ENCODE measurements at regions not wholly inside any gene's neighbourhood (a gene's known extent, or its start where the extent isn't known, plus 50 kb on each side); places are given as distances from the start of the nearest gene placed in this dataset.
"Not testable (repeated sequence)": the region's sequence is repeated elsewhere in the genome, so short reads cannot be mapped to it uniquely, and the experiment has no call there.

GRCh38 chr11:90589735-90590134, 366.9 kb upstream of the CHORDC1 start:
- no peaks in the 10 kb centered on the region for H3K27me3 Mint-ChIP-seq (ENCODE audit: low read depth)
- H3K4me1 Mint-ChIP-seq (ENCODE audit: low read depth) = no peaks in the 10 kb centered on the region
- DNase-seq (no peak), ATAC-seq (no peak)
- no peak overlapping the region for H3K4me3 Mint-ChIP-seq
- no peaks in the 10 kb centered on the region for H3K36me3 Mint-ChIP-seq (ENCODE audit: insufficient read depth)
- H3K9me3 Mint-ChIP-seq = peaks cover 7% of the 10 kb centered on the region

GRCh38 chr11:90587896-90588295, 365.0 kb upstream of the CHORDC1 start:
- Mint-ChIP-seq H3K4me3 (no peak overlapping the region), H3K9me3 (peaks cover under 1% of the 10 kb centered on the region), H3K36me3 (ENCODE audit: insufficient read depth) (no peaks in the 10 kb centered on the region), H3K27me3 (ENCODE audit: low read depth) (no peaks in the 10 kb centered on the region), H3K4me1 (ENCODE audit: low read depth) (no peaks in the 10 kb centered on the region)
- DNase-seq = no peak
- no peak for ATAC-seq

- no peaks in the 10 kb centered on the region for H3K36me3 Mint-ChIP-seq (ENCODE audit: insufficient read depth)
- ATAC-seq (no peak), DNase-seq (no peak)
- H3K9me3 Mint-ChIP-seq = peaks cover 3% of the 10 kb centered on the region
- H3K4me1 Mint-ChIP-seq (ENCODE audit: low read depth) = no peaks in the 10 kb centered on the region
- H3K27me3 Mint-ChIP-seq (ENCODE audit: low read depth) = no peaks in the 10 kb centered on the region
- H3K4me3 Mint-ChIP-seq = no peak overlapping the region
These were observed 362.6 kb upstream of the CHORDC1 start for GRCh38 chr11:90585491-90585890.

GRCh38 chr11:90582999-90583398, 360.1 kb upstream of the CHORDC1 start:
- not testable (repeated sequence) for ATAC-seq; H3K4me1 Mint-ChIP-seq (ENCODE audit: low read depth)

GRCh38 chr11:90564531-90564930, 341.7 kb upstream of the CHORDC1 start:
- H3K36me3 Mint-ChIP-seq (ENCODE audit: insufficient read depth) = no peaks in the 10 kb centered on the region
- no peak overlapping the region for H3K4me3 Mint-ChIP-seq
- ATAC-seq (no peak), DNase-seq (no peak)
- H3K4me1 Mint-ChIP-seq (ENCODE audit: low read depth) = no peaks in the 10 kb centered on the region
- no peaks in the 10 kb centered on the region for H3K27me3 Mint-ChIP-seq (ENCODE audit: low read depth)
- H3K9me3 Mint-ChIP-seq = peaks cover 12% of the 10 kb centered on the region

More at GRCh38 chr11:90582999-90583398, 360.1 kb upstream of the CHORDC1 start:
- H3K27me3 Mint-ChIP-seq (ENCODE audit: low read depth); H3K9me3 Mint-ChIP-seq; H3K36me3 Mint-ChIP-seq (ENCODE audit: insufficient read depth); H3K4me3 Mint-ChIP-seq; DNase-seq: not testable (repeated sequence)

GRCh38 chr11:90558328-90558865, 335.5 kb upstream of the CHORDC1 start:
- DNase-seq (no peak), ATAC-seq (no peak)
- no peaks in the 10 kb centered on the region for H3K36me3 Mint-ChIP-seq (ENCODE audit: insufficient read depth)
- no peak overlapping the region for H3K4me3 Mint-ChIP-seq
- H3K27me3 Mint-ChIP-seq (ENCODE audit: low read depth) = no peaks in the 10 kb centered on the region
- peaks cover 17% of the 10 kb centered on the region for H3K9me3 Mint-ChIP-seq
- no peaks in the 10 kb centered on the region for H3K4me1 Mint-ChIP-seq (ENCODE audit: low read depth)

- DNase-seq (no peak), ATAC-seq (no peak)
- no peaks in the 10 kb centered on the region for H3K4me1 Mint-ChIP-seq (ENCODE audit: low read depth)
- no peaks in the 10 kb centered on the region for H3K27me3 Mint-ChIP-seq (ENCODE audit: low read depth)
- H3K36me3 Mint-ChIP-seq (ENCODE audit: insufficient read depth) = no peaks in the 10 kb centered on the region
- H3K9me3 Mint-ChIP-seq = peaks cover 17% of the 10 kb centered on the region
- no peak overlapping the region for H3K4me3 Mint-ChIP-seq
These were observed 333.8 kb upstream of the CHORDC1 start for GRCh38 chr11:90556606-90557005.

GRCh38 chr11:90556026-90556425, 333.2 kb upstream of the CHORDC1 start:
- no peaks in the 10 kb centered on the region for H3K36me3 Mint-ChIP-seq (ENCODE audit: insufficient read depth)
- DNase-seq (no peak), ATAC-seq (no peak)
- H3K4me3 Mint-ChIP-seq = no peak overlapping the region
- H3K4me1 Mint-ChIP-seq (ENCODE audit: low read depth) = no peaks in the 10 kb centered on the region
- H3K27me3 Mint-ChIP-seq (ENCODE audit: low read depth) = no peaks in the 10 kb centered on the region
- H3K9me3 Mint-ChIP-seq = peaks cover 17% of the 10 kb centered on the region

- no peak for DNase-seq
- no peaks in the 10 kb centered on the region for H3K36me3 Mint-ChIP-seq (ENCODE audit: insufficient read depth)
These were observed 332.6 kb upstream of the CHORDC1 start for GRCh38 chr11:90555477-90555876.

GRCh38 chr11:90542092-90542491, 319.2 kb upstream of the CHORDC1 start:
- no peaks in the 10 kb centered on the region for H3K9me3 Mint-ChIP-seq
- H3K4me1 Mint-ChIP-seq (ENCODE audit: low read depth) = no peaks in the 10 kb centered on the region
- no peaks in the 10 kb centered on the region for H3K27me3 Mint-ChIP-seq (ENCODE audit: low read depth)
- no peak overlapping the region for H3K4me3 Mint-ChIP-seq
- H3K36me3 Mint-ChIP-seq (ENCODE audit: insufficient read depth) = no peaks in the 10 kb centered on the region
- no peak for DNase-seq
- ATAC-seq = no peak

More at GRCh38 chr11:90555477-90555876, 332.6 kb upstream of the CHORDC1 start:
- Mint-ChIP-seq H3K9me3 (peaks cover 13% of the 10 kb centered on the region), H3K4me3 (no peak overlapping the region), H3K4me1 (ENCODE audit: low read depth) (no peaks in the 10 kb centered on the region), H3K27me3 (ENCODE audit: low read depth) (no peaks in the 10 kb centered on the region)
- no peak for ATAC-seq

GRCh38 chr11:90536301-90536700, 313.5 kb upstream of the CHORDC1 start:
- Mint-ChIP-seq H3K4me3 (no peak overlapping the region), H3K4me1 (ENCODE audit: low read depth) (no peaks in the 10 kb centered on the region), H3K36me3 (ENCODE audit: insufficient read depth) (no peaks in the 10 kb centered on the region), H3K9me3 (no peaks in the 10 kb centered on the region), H3K27me3 (ENCODE audit: low read depth) (no peaks in the 10 kb centered on the region)
- no peak for ATAC-seq
- DNase-seq = no peak

- Mint-ChIP-seq H3K36me3 (ENCODE audit: insufficient read depth) (no peaks in the 10 kb centered on the region), H3K27me3 (ENCODE audit: low read depth) (no peaks in the 10 kb centered on the region), H3K4me3 (no peak overlapping the region), H3K9me3 (peaks cover 7% of the 10 kb centered on the region), H3K4me1 (ENCODE audit: low read depth) (no peaks in the 10 kb centered on the region)
- no peak for DNase-seq
- no peak for ATAC-seq
These were observed 309.3 kb upstream of the CHORDC1 start for GRCh38 chr11:90532125-90532524.

- DNase-seq = no peak
- Mint-ChIP-seq H3K27me3 (ENCODE audit: low read depth) (no peaks in the 10 kb centered on the region), H3K36me3 (ENCODE audit: insufficient read depth) (no peaks in the 10 kb centered on the region), H3K4me1 (ENCODE audit: low read depth) (no peaks in the 10 kb centered on the region), H3K9me3 (peaks cover 7% of the 10 kb centered on the region), H3K4me3 (no peak overlapping the region)
- ATAC-seq = no peak
These were observed 308.2 kb upstream of the CHORDC1 start for GRCh38 chr11:90531001-90531400.

GRCh38 chr11:90525962-90526361, 303.1 kb upstream of the CHORDC1 start:
- no peak for DNase-seq
- Mint-ChIP-seq H3K27me3 (ENCODE audit: low read depth) (no peaks in the 10 kb centered on the region), H3K36me3 (ENCODE audit: insufficient read depth) (no peaks in the 10 kb centered on the region), H3K4me3 (no peak overlapping the region), H3K9me3 (peaks cover 7% of the 10 kb centered on the region), H3K4me1 (ENCODE audit: low read depth) (no peaks in the 10 kb centered on the region)
- ATAC-seq = no peak

GRCh38 chr11:90512846-90513245, 290.0 kb upstream of the CHORDC1 start:
- DNase-seq = no peak
- Mint-ChIP-seq H3K4me1 (ENCODE audit: low read depth) (no peaks in the 10 kb centered on the region), H3K9me3 (no peaks in the 10 kb centered on the region), H3K36me3 (ENCODE audit: insufficient read depth) (no peaks in the 10 kb centered on the region), H3K4me3 (no peak overlapping the region), H3K27me3 (ENCODE audit: low read depth) (no peaks in the 10 kb centered on the region)
- ATAC-seq = no peak

GRCh38 chr11:90510839-90511238, 288.0 kb upstream of the CHORDC1 start:
- no peak for ATAC-seq
- Mint-ChIP-seq H3K36me3 (ENCODE audit: insufficient read depth) (no peaks in the 10 kb centered on the region), H3K9me3 (no peaks in the 10 kb centered on the region), H3K4me1 (ENCODE audit: low read depth) (no peaks in the 10 kb centered on the region), H3K27me3 (ENCODE audit: low read depth) (no peaks in the 10 kb centered on the region), H3K4me3 (no peak overlapping the region)
- no peak for DNase-seq

Data from activated T-cell treated with anti-CD3 and anti-CD28 coated beads, Interleukin-2, amount 50 U/mL, for 4 hours (primary cell).